ENCODE measurements at regions not wholly inside any gene's neighbourhood (a gene's known extent, or its start where the extent isn't known, plus 50 kb on each side); places are given as distances from the start of the nearest gene placed in this dataset.

DNA sequence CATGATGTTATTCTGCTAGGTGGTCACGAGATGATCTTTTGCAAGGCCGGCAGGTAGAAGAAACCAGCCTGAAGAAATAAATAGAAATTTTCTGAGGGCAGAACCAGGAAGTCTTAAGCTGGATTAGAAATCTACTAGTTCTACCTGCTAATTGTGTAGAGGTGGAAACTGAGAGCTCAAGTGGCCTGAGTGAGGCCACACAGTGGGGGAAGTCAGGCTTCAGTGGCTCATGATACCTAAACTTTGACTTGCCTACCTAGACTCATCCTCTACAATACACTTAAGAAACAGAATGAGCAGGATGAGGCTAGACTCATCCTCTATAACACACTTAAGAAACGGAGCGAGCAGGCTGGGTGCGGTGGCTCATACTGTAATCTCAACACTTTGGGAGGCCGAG, 134.9 kb upstream of the NDUFV2 start:
- Histone ChIP-seq H3K27me3 (ENCODE audit: insufficient read depth, low read depth, severe bottlenecking) (no peaks in the 10 kb centered on the region), H3K4me3 (ENCODE audit: low read depth, low read length) (no peak overlapping the region), H3K27ac (no peak overlapping the region), H3K36me3 (no peaks in the 10 kb centered on the region), H3K9me3 (ENCODE audit: severe bottlenecking) (no peaks in the 10 kb centered on the region)
- DNase-seq, result no peak
- TF ChIP-seq, protein P1, sequence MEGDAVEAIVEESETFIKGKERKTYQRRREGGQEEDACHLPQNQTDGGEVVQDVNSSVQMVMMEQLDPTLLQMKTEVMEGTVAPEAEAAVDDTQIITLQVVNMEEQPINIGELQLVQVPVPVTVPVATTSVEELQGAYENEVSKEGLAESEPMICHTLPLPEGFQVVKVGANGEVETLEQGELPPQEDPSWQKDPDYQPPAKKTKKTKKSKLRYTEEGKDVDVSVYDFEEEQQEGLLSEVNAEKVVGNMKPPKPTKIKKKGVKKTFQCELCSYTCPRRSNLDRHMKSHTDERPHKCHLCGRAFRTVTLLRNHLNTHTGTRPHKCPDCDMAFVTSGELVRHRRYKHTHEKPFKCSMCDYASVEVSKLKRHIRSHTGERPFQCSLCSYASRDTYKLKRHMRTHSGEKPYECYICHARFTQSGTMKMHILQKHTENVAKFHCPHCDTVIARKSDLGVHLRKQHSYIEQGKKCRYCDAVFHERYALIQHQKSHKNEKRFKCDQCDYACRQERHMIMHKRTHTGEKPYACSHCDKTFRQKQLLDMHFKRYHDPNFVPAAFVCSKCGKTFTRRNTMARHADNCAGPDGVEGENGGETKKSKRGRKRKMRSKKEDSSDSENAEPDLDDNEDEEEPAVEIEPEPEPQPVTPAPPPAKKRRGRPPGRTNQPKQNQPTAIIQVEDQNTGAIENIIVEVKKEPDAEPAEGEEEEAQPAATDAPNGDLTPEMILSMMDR (IDR thresholded peaks at IDR 0.05; ENCODE audit: low read depth, low read length), result no peak

DNA sequence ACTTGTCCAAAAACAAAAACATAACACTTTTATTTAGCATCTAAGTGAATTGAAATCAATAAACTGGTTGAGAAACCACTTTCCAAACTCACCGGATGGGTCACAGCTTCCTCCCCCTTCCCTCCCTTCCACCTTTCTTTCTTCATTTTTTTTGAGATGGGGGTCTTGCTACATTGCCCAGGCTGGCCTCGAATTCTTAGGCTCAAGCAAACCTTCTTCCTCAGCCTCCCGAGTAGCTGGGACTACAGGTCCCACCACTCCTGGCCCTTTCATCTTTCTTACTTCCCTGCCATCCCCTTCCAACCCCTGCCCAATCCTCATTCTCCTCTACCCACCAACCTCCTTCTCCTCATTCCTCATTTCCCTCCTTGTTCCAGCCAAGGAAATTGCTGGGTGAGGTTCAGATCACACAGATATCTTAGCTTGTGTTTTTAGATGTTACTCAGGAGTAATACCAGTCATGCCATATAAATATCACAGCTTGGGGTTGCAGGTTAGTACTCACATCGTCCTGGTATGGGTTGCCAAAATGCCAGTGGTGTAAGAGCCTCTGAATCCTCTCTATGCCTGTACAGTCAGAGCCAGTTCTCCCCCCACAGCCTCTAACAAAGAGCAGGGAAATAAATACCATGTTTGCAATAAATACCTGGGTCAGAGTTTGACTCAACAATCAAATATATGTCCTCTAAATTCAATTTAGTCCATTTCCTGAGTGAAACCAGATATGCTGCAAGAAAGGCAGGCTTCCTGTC, 132.7 kb upstream of the NDUFV2 start:
- H3K27me3 ChIP-seq (ENCODE audit: insufficient read depth, low read depth, severe bottlenecking), result no peaks in the 10 kb centered on the region
- no peak for DNase-seq
- TF ChIP-seq, protein P1 (IDR thresholded peaks at IDR 0.05; ENCODE audit: low read depth, low read length), result no peak
- no peak overlapping the region for H3K27ac ChIP-seq
- no peak overlapping the region for H3K4me3 ChIP-seq (ENCODE audit: low read depth, low read length)
- no peaks in the 10 kb centered on the region for H3K36me3 ChIP-seq
- H3K9me3 ChIP-seq (ENCODE audit: severe bottlenecking), result peaks cover 8% of the 10 kb centered on the region

DNA sequence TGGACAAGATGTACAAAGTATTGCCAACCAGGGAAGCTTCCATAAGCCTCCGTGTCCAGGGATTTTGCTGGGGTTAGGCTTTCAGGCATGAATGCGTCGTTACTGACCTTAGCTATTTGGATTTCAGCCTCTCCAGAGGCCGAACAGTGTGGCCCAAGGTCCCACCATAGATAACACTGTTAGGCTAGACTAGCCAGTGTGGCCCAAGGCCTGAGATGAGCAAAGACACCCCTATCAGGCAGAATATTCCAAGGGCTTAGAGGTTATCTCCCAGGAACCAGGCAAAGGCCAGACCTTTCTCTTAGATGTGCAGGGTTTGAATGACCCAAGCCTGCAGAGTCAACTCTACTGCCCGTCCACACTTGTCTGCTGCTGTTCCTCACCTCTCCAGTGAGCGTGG, 131.7 kb upstream of the NDUFV2 start:
- no peak for DNase-seq

DNA sequence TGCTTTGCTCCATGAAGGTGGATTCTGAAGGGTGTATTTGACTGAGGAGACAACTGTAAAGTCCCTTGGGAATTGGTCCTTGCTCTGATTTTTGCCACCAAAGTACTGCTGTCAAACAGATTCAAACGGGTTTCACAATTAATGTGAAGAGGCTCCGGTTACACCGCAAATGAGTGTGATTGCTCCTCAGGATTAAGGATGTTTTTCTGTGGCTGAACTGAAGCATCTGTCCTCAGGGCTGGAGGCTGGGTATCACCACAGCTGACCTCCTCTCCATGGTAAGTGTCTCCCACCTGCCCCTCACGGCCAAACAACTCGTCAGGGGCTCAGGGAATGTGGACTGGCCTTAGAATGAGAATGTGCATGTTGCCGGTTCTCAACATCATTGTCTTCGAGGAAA, 130.4 kb upstream of the NDUFV2 start:
- H3K9me3 ChIP-seq (ENCODE audit: severe bottlenecking), result peaks cover 8% of the 10 kb centered on the region
- DNase-seq, result peak; percentile 29
- H3K36me3 ChIP-seq, result no peaks in the 10 kb centered on the region
- no peaks in the 10 kb centered on the region for H3K27me3 ChIP-seq (ENCODE audit: insufficient read depth, low read depth, severe bottlenecking)
- H3K4me3 ChIP-seq (ENCODE audit: low read depth, low read length), result no peak overlapping the region
- TF ChIP-seq, protein P1 (IDR thresholded peaks at IDR 0.05; ENCODE audit: low read depth, low read length), result no peak
- peak overlapping the region; percentile 13 for H3K27ac ChIP-seq

More for the DNA sequence above, 131.7 kb upstream of the NDUFV2 start:
- Histone ChIP-seq H3K27me3 (ENCODE audit: insufficient read depth, low read depth, severe bottlenecking) (no peaks in the 10 kb centered on the region), H3K4me3 (ENCODE audit: low read depth, low read length) (no peak overlapping the region), H3K27ac (no peak overlapping the region), H3K36me3 (no peaks in the 10 kb centered on the region), H3K9me3 (ENCODE audit: severe bottlenecking) (peaks cover 8% of the 10 kb centered on the region)
- TF ChIP-seq, protein P1 (IDR thresholded peaks at IDR 0.05; ENCODE audit: low read depth, low read length), result no peak

DNA sequence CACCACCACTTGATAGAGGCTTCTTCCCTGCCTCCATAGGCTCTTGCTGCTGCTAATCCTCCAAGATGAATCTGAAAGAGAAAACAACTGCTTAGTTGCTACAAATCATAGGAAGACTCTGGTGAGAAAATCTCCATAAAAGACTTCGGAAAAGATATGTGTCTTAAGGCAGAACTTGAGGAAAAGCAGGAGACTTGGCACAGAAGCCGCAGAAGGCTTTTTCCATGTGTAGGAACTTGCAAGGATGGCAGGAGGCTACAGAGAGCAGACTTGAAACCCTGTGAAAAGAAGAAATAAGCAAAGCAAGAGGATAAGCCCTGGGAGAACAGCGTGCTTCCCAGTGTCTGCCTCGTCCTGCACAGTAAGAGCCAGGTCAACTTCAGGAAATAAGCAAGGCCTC, 128.2 kb upstream of the NDUFV2 start:
- no peak overlapping the region for H3K4me3 ChIP-seq (ENCODE audit: low read depth, low read length)
- no peak for DNase-seq
- no peaks in the 10 kb centered on the region for H3K27me3 ChIP-seq (ENCODE audit: insufficient read depth, low read depth, severe bottlenecking)
- H3K27ac ChIP-seq, result no peak overlapping the region
- no peaks in the 10 kb centered on the region for H3K36me3 ChIP-seq
- TF ChIP-seq, protein P1 (IDR thresholded peaks at IDR 0.05; ENCODE audit: low read depth, low read length), result no peak
- H3K9me3 ChIP-seq (ENCODE audit: severe bottlenecking), result peaks cover 8% of the 10 kb centered on the region

DNA sequence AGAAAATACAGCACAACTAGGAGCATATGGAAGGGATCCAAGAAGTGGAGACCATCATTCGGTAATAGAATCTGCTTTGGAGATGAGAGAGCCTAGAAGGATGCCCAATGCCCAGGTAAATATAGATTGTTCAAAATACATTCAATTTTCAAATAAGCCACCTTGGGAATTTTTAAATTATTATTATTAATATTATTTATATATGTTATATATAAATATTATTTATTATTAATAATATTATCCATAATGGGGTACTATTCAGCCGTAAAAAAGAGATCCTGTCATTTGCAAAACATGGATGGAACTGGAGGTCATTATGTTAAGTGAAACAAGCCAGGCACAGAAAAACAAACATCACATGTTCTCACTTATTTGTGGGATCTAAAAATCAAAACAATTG, 127.8 kb upstream of the NDUFV2 start:
- no peak for DNase-seq
- TF ChIP-seq, protein P1 (IDR thresholded peaks at IDR 0.05; ENCODE audit: low read depth, low read length), result no peak
- H3K4me3 ChIP-seq (ENCODE audit: low read depth, low read length), result no peak overlapping the region
- H3K36me3 ChIP-seq, result no peaks in the 10 kb centered on the region
- no peaks in the 10 kb centered on the region for H3K27me3 ChIP-seq (ENCODE audit: insufficient read depth, low read depth, severe bottlenecking)
- H3K9me3 ChIP-seq (ENCODE audit: severe bottlenecking), result peaks cover 8% of the 10 kb centered on the region
- no peak overlapping the region for H3K27ac ChIP-seq
